GM12878 (cell line): ENCODE measurements at regions not wholly inside any gene's neighbourhood (a gene's known extent, or its start where the extent isn't known, plus 50 kb on each side); places are given as distances from the start of the nearest gene placed in this dataset.

Experiments used
- BCLAF1 ChIP-seq: fragments of 450-650 bp; IDR thresholded peaks from 2 replicates; pipeline ENCODE4 v1.6.1; 2017; ENCODE audit warnings: antibody characterized with exemption, mild to moderate bottlenecking, moderate library complexity
- BHLHE40 ChIP-seq, 2 experiments: fragments of 450-650 bp in 1 of 2; IDR thresholded peaks; 2 replicates each; pipeline ENCODE4 v1.6.1; 2011 to 2017; ENCODE audit warnings: low read depth in 2 of 2, borderline replicate concordance in 1 of 2, improper control_type of control experiment in 1 of 2, low read length in 1 of 2, mild to moderate bottlenecking in 1 of 2
- CBX3 ChIP-seq: fragments of 200-600 bp; sonication (generic); IDR thresholded peaks from 2 replicates; pipeline ENCODE4 v1.6.1; 2016; ENCODE audit warnings: low read depth, borderline replicate concordance
- CTCF ChIP-seq, 3 experiments: IDR thresholded peaks in 2 of 3; conservative IDR thresholded peaks in 1 of 3; 2 replicates each; pipeline ENCODE4 v1.5.1; 2011; ENCODE audit warnings: low read depth in 3 of 3, low read length in 3 of 3, mild to moderate bottlenecking in 3 of 3, control low read depth in 2 of 3, moderate library complexity in 2 of 3, inconsistent platforms in 1 of 3, mixed read lengths in 1 of 3; ENCODE audit not compliant: control insufficient read depth in 2 of 3, insufficient read depth in 1 of 3; ENCODE audit errors: extremely low read depth in 1 of 3
- CUX1 ChIP-seq: IDR thresholded peaks from 2 replicates; pipeline ENCODE4 v1.6.1; 2012; ENCODE audit warnings: improper control_type of control experiment, low read depth, low read length; ENCODE audit not compliant: insufficient replicate concordance
- KDM1A ChIP-seq: fragments of 200-600 bp; sonication (generic); IDR thresholded peaks from 2 replicates; pipeline ENCODE4 v1.6.1; 2016; ENCODE audit warnings: borderline replicate concordance
- POLR2AphosphoS5 ChIP-seq: IDR thresholded peaks from 2 replicates; pipeline ENCODE4 v1.6.1; 2011; ENCODE audit warnings: mild to moderate bottlenecking, low read length, inconsistent platforms
- RAD51 ChIP-seq: fragments of 450-650 bp; IDR thresholded peaks from 2 replicates; pipeline ENCODE4 v1.6.1; 2016; ENCODE audit warnings: moderate library complexity, mild to moderate bottlenecking, inconsistent platforms
- REST ChIP-seq: IDR thresholded peaks from 2 replicates; pipeline ENCODE4 v1.6.1; 2012; ENCODE audit warnings: mild to moderate bottlenecking, low read depth, low read length
- ZBTB40 ChIP-seq: fragments of 450-650 bp; IDR thresholded peaks from 2 replicates; pipeline ENCODE4 v1.6.1; 2016; ENCODE audit warnings: mild to moderate bottlenecking, moderate library complexity, borderline replicate concordance

- TF ChIP-seq CBX3 (no peak), CUX1 (no peak), ZBTB40 (no peak), POLR2AphosphoS5 (no peak), BCLAF1 (no peak), KDM1A (no peak), REST (no peak), RAD51 (no peak), CTCF (IDR thresholded peaks at IDR 0.05 in 2 of 3, conservative IDR thresholded peaks at IDR 0.05 in 1 of 3; ENCODE audit: control insufficient read depth in 2 of 3, extremely low read depth in 1 of 3, insufficient read depth in 1 of 3, low read depth in 3 of 3, low read length in 3 of 3) (no peak), BHLHE40 (IDR thresholded peaks at IDR 0.05; ENCODE audit: borderline replicate concordance in 1 of 2, low read depth in 2 of 2, low read length in 1 of 2) (no peak)
Observed at GRCh38 chrY:7850191-7850590, 938.6 kb upstream of the AMELY start.
